ENCODE measurements at regions not wholly inside any gene's neighbourhood (a gene's known extent, or its start where the extent isn't known, plus 50 kb on each side); places are given as distances from the start of the nearest gene placed in this dataset.

- no peaks in the 10 kb centered on the region for H3K27me3 ChIP-seq
- no peaks in the 10 kb centered on the region for H3K9me3 ChIP-seq
- H3K4me1 ChIP-seq: no peaks in the 10 kb centered on the region
- no peak overlapping the region for H3K4me3 ChIP-seq
- no peak for TF ChIP-seq CTCF (IDR thresholded peaks at IDR 0.05)
- no peak for TF ChIP-seq POLR2A (IDR thresholded peaks at IDR 0.05)
- intact Hi-C loops (cut with DNase I): no loop called here
- no peak for DNase-seq
- 31 to 50% methylated on average over 1 of the region's 1 CpG for WGBS, 2 donors
- no peaks in the 10 kb centered on the region for H3K36me3 ChIP-seq
- H3K27ac ChIP-seq: no peak overlapping the region
Measured at GRCh38 chr3:118472586-118472985, 562.1 kb downstream of the IGSF11 start.

GRCh38 chr3:118473343-118473742 lies 561.3 kb downstream of the IGSF11 start:
- intact Hi-C loops (cut with DNase I): no loop called here
- H3K4me3 ChIP-seq: no peak overlapping the region
- TF ChIP-seq CTCF (IDR thresholded peaks at IDR 0.05) (no peak), POLR2A (IDR thresholded peaks at IDR 0.05) (no peak)

GRCh38 chr3:118476885-118477618 lies 557.6 kb downstream of the IGSF11 start:
- Histone ChIP-seq H3K4me1 (no peaks in the 10 kb centered on the region), H3K36me3 (no peaks in the 10 kb centered on the region), H3K27me3 (no peaks in the 10 kb centered on the region), H3K4me3 (no peak overlapping the region), H3K27ac (no peak overlapping the region), H3K9me3 (no peaks in the 10 kb centered on the region)
- intact Hi-C loops (cut with DNase I): no loop called here
- WGBS, 2 donors: 90 to 98% methylated on average over 2 of the region's 2 CpGs
- no peak for TF ChIP-seq CTCF (IDR thresholded peaks at IDR 0.05)
- no peak for TF ChIP-seq POLR2A (IDR thresholded peaks at IDR 0.05)
- DNase-seq: no peak

More at GRCh38 chr3:118473343-118473742, 561.3 kb downstream of the IGSF11 start:
- Histone ChIP-seq H3K9me3 (no peaks in the 10 kb centered on the region), H3K4me1 (no peaks in the 10 kb centered on the region), H3K36me3 (no peaks in the 10 kb centered on the region), H3K27me3 (no peaks in the 10 kb centered on the region), H3K27ac (no peak overlapping the region)
- DNase-seq: no peak

GRCh38 chr3:118477768-118478167 lies 556.9 kb downstream of the IGSF11 start:
- intact Hi-C loops (cut with DNase I): no loop called here
- no peaks in the 10 kb centered on the region for H3K4me1 ChIP-seq
- 39 to 58% methylated on average over 2 of the region's 2 CpGs for WGBS, 2 donors
- no peaks in the 10 kb centered on the region for H3K36me3 ChIP-seq
- no peak for DNase-seq
- no peak overlapping the region for H3K27ac ChIP-seq
- no peaks in the 10 kb centered on the region for H3K9me3 ChIP-seq
- H3K27me3 ChIP-seq: no peaks in the 10 kb centered on the region
- no peak overlapping the region for H3K4me3 ChIP-seq
- TF ChIP-seq CTCF (IDR thresholded peaks at IDR 0.05): no peak
- no peak for TF ChIP-seq POLR2A (IDR thresholded peaks at IDR 0.05)

- no peak overlapping the region for H3K27ac ChIP-seq
- H3K9me3 ChIP-seq: no peaks in the 10 kb centered on the region
- H3K27me3 ChIP-seq: no peaks in the 10 kb centered on the region
- no peak for DNase-seq
- intact Hi-C loops (cut with DNase I): no loop called here
- TF ChIP-seq CTCF (IDR thresholded peaks at IDR 0.05) (no peak), POLR2A (IDR thresholded peaks at IDR 0.05) (no peak)
- no peaks in the 10 kb centered on the region for H3K4me1 ChIP-seq
- no peaks in the 10 kb centered on the region for H3K36me3 ChIP-seq
- WGBS, 2 donors: 75 to 78% methylated on average over 8 of the region's 8 CpGs
- H3K4me3 ChIP-seq: no peak overlapping the region
Measured at GRCh38 chr3:118478706-118479276, 555.9 kb downstream of the IGSF11 start.
